ENCODE measurements at regions not wholly inside any gene's neighbourhood (a gene's known extent, or its start where the extent isn't known, plus 50 kb on each side); places are given as distances from the start of the nearest gene placed in this dataset.

DNA sequence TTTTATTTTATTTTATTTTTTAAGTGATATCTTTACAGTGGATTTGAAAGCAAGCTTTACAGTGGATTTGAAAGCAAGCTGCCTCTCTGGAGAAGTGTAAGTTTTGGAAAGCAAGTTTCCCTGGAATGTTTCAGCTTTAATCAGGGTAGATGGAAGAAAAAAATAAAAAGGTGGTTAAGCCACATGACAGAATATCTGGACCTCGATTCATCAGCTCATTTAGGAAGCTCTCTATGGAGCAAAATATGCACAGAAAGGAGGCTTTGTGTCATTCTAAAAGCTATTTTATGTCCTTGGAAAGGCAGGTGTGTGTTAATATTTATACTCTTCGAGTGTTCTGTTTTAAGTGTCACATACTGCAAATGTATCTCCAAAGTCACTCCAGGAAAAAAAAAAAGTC lies 409.2 kb upstream of the KLF4 start:
- TF ChIP-seq POLR2A (IDR thresholded peaks at IDR 0.05; ENCODE audit: extremely low read depth, insufficient read length) (no peak), MYC (IDR thresholded peaks at IDR 0.05; ENCODE audit: low read depth, low read length) (no peak)
- TF ChIP-seq, protein P1, sequence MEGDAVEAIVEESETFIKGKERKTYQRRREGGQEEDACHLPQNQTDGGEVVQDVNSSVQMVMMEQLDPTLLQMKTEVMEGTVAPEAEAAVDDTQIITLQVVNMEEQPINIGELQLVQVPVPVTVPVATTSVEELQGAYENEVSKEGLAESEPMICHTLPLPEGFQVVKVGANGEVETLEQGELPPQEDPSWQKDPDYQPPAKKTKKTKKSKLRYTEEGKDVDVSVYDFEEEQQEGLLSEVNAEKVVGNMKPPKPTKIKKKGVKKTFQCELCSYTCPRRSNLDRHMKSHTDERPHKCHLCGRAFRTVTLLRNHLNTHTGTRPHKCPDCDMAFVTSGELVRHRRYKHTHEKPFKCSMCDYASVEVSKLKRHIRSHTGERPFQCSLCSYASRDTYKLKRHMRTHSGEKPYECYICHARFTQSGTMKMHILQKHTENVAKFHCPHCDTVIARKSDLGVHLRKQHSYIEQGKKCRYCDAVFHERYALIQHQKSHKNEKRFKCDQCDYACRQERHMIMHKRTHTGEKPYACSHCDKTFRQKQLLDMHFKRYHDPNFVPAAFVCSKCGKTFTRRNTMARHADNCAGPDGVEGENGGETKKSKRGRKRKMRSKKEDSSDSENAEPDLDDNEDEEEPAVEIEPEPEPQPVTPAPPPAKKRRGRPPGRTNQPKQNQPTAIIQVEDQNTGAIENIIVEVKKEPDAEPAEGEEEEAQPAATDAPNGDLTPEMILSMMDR (IDR thresholded peaks at IDR 0.05; ENCODE audit: low read depth, low read length), result no peak
- H3K4me3 ChIP-seq (ENCODE audit: low read depth, low read length), result no peak overlapping the region
- no peak for DNase-seq (ENCODE audit: low read depth)

DNA sequence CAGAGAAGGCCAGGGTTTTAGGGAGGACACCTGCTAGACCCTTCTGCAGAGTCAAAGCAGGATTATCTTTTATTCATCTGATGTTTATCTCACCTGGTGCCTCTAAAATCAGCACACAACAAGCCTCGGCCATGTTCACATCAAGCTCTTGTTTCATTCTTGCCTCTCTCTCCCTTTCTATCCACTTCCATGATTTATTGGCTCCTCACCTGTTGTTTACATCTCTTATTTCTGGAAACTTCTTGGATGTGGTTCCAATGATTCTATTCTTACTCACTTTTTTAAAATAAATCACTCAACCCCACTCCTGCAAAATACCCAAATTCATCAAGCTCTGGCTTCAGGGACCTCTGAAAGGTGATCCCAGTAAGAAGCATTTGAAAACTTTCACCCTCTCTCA lies 407.0 kb upstream of the KLF4 start:
- DNase-seq (ENCODE audit: low read depth), result no peak
- TF ChIP-seq POLR2A (IDR thresholded peaks at IDR 0.05; ENCODE audit: extremely low read depth, insufficient read length), result no peak
- TF ChIP-seq, protein P2, sequence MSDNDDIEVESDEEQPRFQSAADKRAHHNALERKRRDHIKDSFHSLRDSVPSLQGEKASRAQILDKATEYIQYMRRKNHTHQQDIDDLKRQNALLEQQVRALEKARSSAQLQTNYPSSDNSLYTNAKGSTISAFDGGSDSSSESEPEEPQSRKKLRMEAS (IDR thresholded peaks at IDR 0.05; ENCODE audit: low read depth, low read length), result no peak
- TF ChIP-seq, protein P1 (IDR thresholded peaks at IDR 0.05; ENCODE audit: low read depth, low read length), result no peak
- TF ChIP-seq MYC (IDR thresholded peaks at IDR 0.05; ENCODE audit: low read depth, low read length), result no peak
- H3K4me3 ChIP-seq (ENCODE audit: low read depth, low read length), result no peak overlapping the region

DNA sequence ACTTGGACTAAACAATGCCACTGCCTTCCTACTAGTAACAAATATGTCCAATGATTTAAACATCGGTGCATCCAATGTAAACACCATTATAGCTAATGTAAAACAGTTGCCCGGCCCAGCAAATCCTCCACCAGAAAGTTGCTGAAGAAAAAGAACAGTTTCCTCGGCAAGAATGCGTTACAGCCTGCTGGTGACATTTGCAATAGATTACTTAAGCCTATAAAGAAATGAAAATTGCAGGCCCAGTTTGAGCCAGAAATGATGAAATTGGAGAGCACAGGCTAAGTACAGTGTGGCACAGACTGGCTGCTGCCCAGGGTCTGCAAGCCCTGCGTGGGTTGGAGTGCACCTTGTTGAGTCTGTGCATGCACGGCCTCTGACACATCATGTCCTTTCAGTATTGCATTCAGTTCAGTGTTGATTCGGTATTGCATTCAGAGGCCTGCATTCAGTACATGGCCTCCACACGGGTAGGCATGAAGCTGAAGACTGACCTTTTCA lies 406.0 kb upstream of the KLF4 start:
- no peak for TF ChIP-seq POLR2A (IDR thresholded peaks at IDR 0.05; ENCODE audit: extremely low read depth, insufficient read length)
- TF ChIP-seq, protein P2 (IDR thresholded peaks at IDR 0.05; ENCODE audit: low read depth, low read length), result no peak
- TF ChIP-seq MYC (IDR thresholded peaks at IDR 0.05; ENCODE audit: low read depth, low read length), result no peak
- TF ChIP-seq, protein P1 (IDR thresholded peaks at IDR 0.05; ENCODE audit: low read depth, low read length), result no peak
- H3K4me3 ChIP-seq (ENCODE audit: low read depth, low read length), result no peak overlapping the region
- DNase-seq (ENCODE audit: low read depth), result no peak

DNA sequence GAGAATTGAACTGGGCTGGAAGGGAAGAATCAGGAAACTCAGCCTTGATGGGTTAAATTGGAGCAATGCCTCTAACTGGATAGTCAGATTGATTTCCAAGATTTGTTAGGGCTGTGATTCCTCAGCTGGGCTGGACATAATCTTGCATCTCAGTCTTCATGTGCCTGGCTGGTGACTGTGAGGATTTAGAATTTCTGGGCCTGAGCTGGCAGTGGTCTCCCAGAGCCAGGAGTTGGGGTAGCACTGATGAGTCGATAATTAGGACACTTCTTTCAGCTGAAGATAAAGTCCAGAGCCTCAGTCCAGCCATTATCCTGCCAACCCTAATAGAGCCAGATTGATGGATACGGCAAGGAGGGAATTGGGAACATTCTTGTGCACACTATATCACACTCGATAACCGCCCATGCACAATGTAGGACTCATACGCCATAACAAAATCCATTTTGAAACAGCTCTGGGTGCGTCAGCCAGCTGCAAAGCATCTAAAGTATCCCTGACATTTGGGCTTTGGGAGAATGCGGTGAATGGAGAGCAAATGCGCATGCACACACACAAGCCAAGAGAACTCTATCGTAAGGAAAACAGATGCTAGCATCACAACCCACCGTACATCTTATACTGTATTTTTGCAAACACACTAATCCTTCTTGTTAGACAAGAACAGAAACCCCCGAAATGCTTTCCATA lies 405.1 kb upstream of the KLF4 start:
- TF ChIP-seq MYC (IDR thresholded peaks at IDR 0.05; ENCODE audit: low read depth, low read length) (no peak), POLR2A (IDR thresholded peaks at IDR 0.05; ENCODE audit: extremely low read depth, insufficient read length) (no peak)
- TF ChIP-seq, protein P2 (IDR thresholded peaks at IDR 0.05; ENCODE audit: low read depth, low read length), result no peak
- TF ChIP-seq, protein P1 (IDR thresholded peaks at IDR 0.05; ENCODE audit: low read depth, low read length), result no peak
- DNase-seq (ENCODE audit: low read depth), result no peak
- no peak overlapping the region for H3K4me3 ChIP-seq (ENCODE audit: low read depth, low read length)

DNA sequence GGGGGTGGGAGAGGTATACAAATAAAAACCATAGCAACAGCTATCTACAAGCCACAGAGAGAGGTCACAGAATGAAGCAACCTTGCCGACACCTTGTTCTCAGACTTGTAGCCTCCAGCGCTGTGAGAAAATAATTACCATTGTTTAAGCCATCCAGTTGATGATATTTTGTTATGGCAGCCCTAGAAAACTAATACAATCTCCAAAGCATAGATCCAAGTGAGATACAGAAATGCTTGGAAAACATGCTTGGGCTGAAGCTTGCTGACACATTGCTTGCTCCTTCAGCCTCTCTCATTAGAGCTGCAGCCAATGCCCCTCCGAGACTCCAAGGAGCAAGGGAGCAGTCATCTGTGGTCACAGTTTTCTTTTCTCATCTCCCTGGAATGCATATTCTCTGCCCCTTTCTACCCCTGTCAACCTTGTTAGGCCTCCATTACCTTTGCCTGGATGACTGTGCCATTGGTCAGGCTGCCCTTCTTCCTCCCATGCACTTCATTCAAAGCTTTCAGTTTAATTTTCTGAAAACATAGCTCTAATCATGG lies 401.4 kb upstream of the KLF4 start:
- H3K4me3 ChIP-seq (ENCODE audit: low read depth, low read length), result no peak overlapping the region
- no peak for DNase-seq (ENCODE audit: low read depth)
- no peak for TF ChIP-seq POLR2A (IDR thresholded peaks at IDR 0.05; ENCODE audit: extremely low read depth, insufficient read length)
- TF ChIP-seq MYC (IDR thresholded peaks at IDR 0.05; ENCODE audit: low read depth, low read length), result no peak
- TF ChIP-seq, protein P1 (IDR thresholded peaks at IDR 0.05; ENCODE audit: low read depth, low read length), result no peak
- TF ChIP-seq, protein P2 (IDR thresholded peaks at IDR 0.05; ENCODE audit: low read depth, low read length), result no peak
